ENCODE measurements at regions not wholly inside any gene's neighbourhood (a gene's known extent, or its start where the extent isn't known, plus 50 kb on each side); places are given as distances from the start of the nearest gene placed in this dataset.

GRCh38 chr1:209480345-209480744, 103.2 kb upstream of the CAMK1G start:
- H3K9me3 ChIP-seq (ENCODE audit: control insufficient read depth, low read length) = no peaks in the 10 kb centered on the region
- H3K27ac ChIP-seq (ENCODE audit: low read depth in 1 of 2, low read length in 2 of 2) = no peak overlapping the region
- peaks cover 0 to 3% of the 10 kb centered on the region in 2 donors for H3K4me1 ChIP-seq (ENCODE audit: control insufficient read depth in 1 of 2, insufficient read depth in 2 of 2, low read length in 2 of 2)
- H3K4me3 ChIP-seq (ENCODE audit: low read length in 2 of 2) = no peak overlapping the region
- no peaks in the 10 kb centered on the region for H3K36me3 ChIP-seq (ENCODE audit: control insufficient read depth in 1 of 2, insufficient read depth in 2 of 2, low read length in 1 of 2)
- no peaks in the 10 kb centered on the region for H3K27me3 ChIP-seq (ENCODE audit: control insufficient read depth in 1 of 2, insufficient read depth in 2 of 2, low read length in 1 of 2)
- DNase-seq (no peak), ATAC-seq (ENCODE audit: low FRiP score) (no peak)
- intact Hi-C loops (cut with DNase I) = no loop called here
- 68 to 70% methylated on average over 6 of the region's 6 CpGs for WGBS, 2 donors

GRCh38 chr1:209483691-209484090, 99.8 kb upstream of the CAMK1G start:
- DNase-seq = no peak
- H3K27me3 ChIP-seq (ENCODE audit: control insufficient read depth in 1 of 2, insufficient read depth in 2 of 2, low read length in 1 of 2) = no peaks in the 10 kb centered on the region
- no peak overlapping the region for H3K27ac ChIP-seq (ENCODE audit: low read depth in 1 of 2, low read length in 2 of 2)
- H3K36me3 ChIP-seq (ENCODE audit: control insufficient read depth in 1 of 2, insufficient read depth in 2 of 2, low read length in 1 of 2) = no peaks in the 10 kb centered on the region
- ATAC-seq (ENCODE audit: low FRiP score) = no peak
- H3K4me1 ChIP-seq (ENCODE audit: control insufficient read depth in 1 of 2, insufficient read depth in 2 of 2, low read length in 2 of 2) = peaks cover 0 to 3% of the 10 kb centered on the region in 2 donors
- intact Hi-C loops (cut with DNase I) = no loop called here
- H3K4me3 ChIP-seq (ENCODE audit: low read length in 2 of 2) = no peak overlapping the region
- H3K9me3 ChIP-seq (ENCODE audit: control insufficient read depth, low read length) = no peaks in the 10 kb centered on the region
- WGBS, 2 donors = 73 to 81% methylated on average over 4 of the region's 4 CpGs

GRCh38 chr1:209484429-209484828, 99.1 kb upstream of the CAMK1G start:
- intact Hi-C loops (cut with DNase I) = no loop called here
- H3K27ac ChIP-seq (ENCODE audit: low read depth in 1 of 2, low read length in 2 of 2) = no peak overlapping the region
- no peak for ATAC-seq (ENCODE audit: low FRiP score)
- H3K4me3 ChIP-seq (ENCODE audit: low read length in 2 of 2) = no peak overlapping the region
- peaks cover 0 to 3% of the 10 kb centered on the region in 2 donors for H3K4me1 ChIP-seq (ENCODE audit: control insufficient read depth in 1 of 2, insufficient read depth in 2 of 2, low read length in 2 of 2)
- H3K27me3 ChIP-seq (ENCODE audit: control insufficient read depth in 1 of 2, insufficient read depth in 2 of 2, low read length in 1 of 2) = no peaks in the 10 kb centered on the region
- DNase-seq = no peak
- no peaks in the 10 kb centered on the region for H3K36me3 ChIP-seq (ENCODE audit: control insufficient read depth in 1 of 2, insufficient read depth in 2 of 2, low read length in 1 of 2)
- no peaks in the 10 kb centered on the region for H3K9me3 ChIP-seq (ENCODE audit: control insufficient read depth, low read length)

- H3K4me1 ChIP-seq (ENCODE audit: control insufficient read depth in 1 of 2, insufficient read depth in 2 of 2, low read length in 2 of 2) = peaks cover 0 to 3% of the 10 kb centered on the region in 2 donors
- H3K4me3 ChIP-seq (ENCODE audit: low read length in 2 of 2) = no peak overlapping the region
- intact Hi-C loops (cut with DNase I) = no loop called here
- no peaks in the 10 kb centered on the region for H3K9me3 ChIP-seq (ENCODE audit: control insufficient read depth, low read length)
- DNase-seq (no peak), ATAC-seq (ENCODE audit: low FRiP score) (no peak)
- H3K36me3 ChIP-seq (ENCODE audit: control insufficient read depth in 1 of 2, insufficient read depth in 2 of 2, low read length in 1 of 2) = no peaks in the 10 kb centered on the region
- 40 to 52% methylated on average over 2 of the region's 2 CpGs for WGBS, 2 donors
- H3K27me3 ChIP-seq (ENCODE audit: control insufficient read depth in 1 of 2, insufficient read depth in 2 of 2, low read length in 1 of 2) = no peaks in the 10 kb centered on the region
- no peak overlapping the region for H3K27ac ChIP-seq (ENCODE audit: low read depth in 1 of 2, low read length in 2 of 2)
Measured at GRCh38 chr1:209485167-209485566, 98.3 kb upstream of the CAMK1G start.

- H3K4me1 ChIP-seq (ENCODE audit: control insufficient read depth in 1 of 2, insufficient read depth in 2 of 2, low read length in 2 of 2) = peaks cover 0 to 3% of the 10 kb centered on the region in 2 donors
- H3K4me3 ChIP-seq (ENCODE audit: low read length in 2 of 2) = no peak overlapping the region
- H3K27ac ChIP-seq (ENCODE audit: low read depth in 1 of 2, low read length in 2 of 2) = no peak overlapping the region
- no peaks in the 10 kb centered on the region for H3K27me3 ChIP-seq (ENCODE audit: control insufficient read depth in 1 of 2, insufficient read depth in 2 of 2, low read length in 1 of 2)
- DNase-seq (no peak), ATAC-seq (ENCODE audit: low FRiP score) (no peak)
- intact Hi-C loops (cut with DNase I) = no loop called here
- no peaks in the 10 kb centered on the region for H3K9me3 ChIP-seq (ENCODE audit: control insufficient read depth, low read length)
- 74 to 90% methylated on average over 3 of the region's 3 CpGs for WGBS, 2 donors
- H3K36me3 ChIP-seq (ENCODE audit: control insufficient read depth in 1 of 2, insufficient read depth in 2 of 2, low read length in 1 of 2) = no peaks in the 10 kb centered on the region
Measured at GRCh38 chr1:209485751-209486150, 97.8 kb upstream of the CAMK1G start.

- no peak overlapping the region for H3K4me3 ChIP-seq (ENCODE audit: low read length in 2 of 2)
- H3K9me3 ChIP-seq (ENCODE audit: control insufficient read depth, low read length) = no peaks in the 10 kb centered on the region
- intact Hi-C loops (cut with DNase I) = no loop called here
- ATAC-seq (ENCODE audit: low FRiP score) = no peak
- H3K27ac ChIP-seq (ENCODE audit: low read depth in 1 of 2, low read length in 2 of 2) = no peak overlapping the region
- DNase-seq = no peak
- H3K4me1 ChIP-seq (ENCODE audit: control insufficient read depth in 1 of 2, insufficient read depth in 2 of 2, low read length in 2 of 2) = peaks cover 0 to 3% of the 10 kb centered on the region in 2 donors
- 92 to 95% methylated on average over 1 of the region's 1 CpG for WGBS, 2 donors
- H3K27me3 ChIP-seq (ENCODE audit: control insufficient read depth in 1 of 2, insufficient read depth in 2 of 2, low read length in 1 of 2) = no peaks in the 10 kb centered on the region
- no peaks in the 10 kb centered on the region for H3K36me3 ChIP-seq (ENCODE audit: control insufficient read depth in 1 of 2, insufficient read depth in 2 of 2, low read length in 1 of 2)
Measured at GRCh38 chr1:209486861-209487593, 96.5 kb upstream of the CAMK1G start.

GRCh38 chr1:209490013-209490412, 93.5 kb upstream of the CAMK1G start:
- DNase-seq = no peak
- H3K4me1 ChIP-seq (ENCODE audit: control insufficient read depth in 1 of 2, insufficient read depth in 2 of 2, low read length in 2 of 2) = no peaks in the 10 kb centered on the region
- ATAC-seq (ENCODE audit: low FRiP score) = no peak
- H3K9me3 ChIP-seq (ENCODE audit: control insufficient read depth, low read length) = no peaks in the 10 kb centered on the region
- 64 to 65% methylated on average over 3 of the region's 3 CpGs for WGBS, 2 donors
- H3K36me3 ChIP-seq (ENCODE audit: control insufficient read depth in 1 of 2, insufficient read depth in 2 of 2, low read length in 1 of 2) = no peaks in the 10 kb centered on the region
- H3K4me3 ChIP-seq (ENCODE audit: low read length in 2 of 2) = no peak overlapping the region
- intact Hi-C loops (cut with DNase I) = no loop called here
- no peaks in the 10 kb centered on the region for H3K27me3 ChIP-seq (ENCODE audit: control insufficient read depth in 1 of 2, insufficient read depth in 2 of 2, low read length in 1 of 2)
- no peak overlapping the region for H3K27ac ChIP-seq (ENCODE audit: low read depth in 1 of 2, low read length in 2 of 2)

- Histone ChIP-seq H3K27me3 (ENCODE audit: control insufficient read depth in 1 of 2, insufficient read depth in 2 of 2, low read length in 1 of 2) (no peaks in the 10 kb centered on the region), H3K27ac (ENCODE audit: low read depth in 1 of 2, low read length in 2 of 2) (no peak overlapping the region), H3K4me1 (ENCODE audit: control insufficient read depth in 1 of 2, insufficient read depth in 2 of 2, low read length in 2 of 2) (no peaks in the 10 kb centered on the region), H3K36me3 (ENCODE audit: control insufficient read depth in 1 of 2, insufficient read depth in 2 of 2, low read length in 1 of 2) (no peaks in the 10 kb centered on the region), H3K9me3 (ENCODE audit: control insufficient read depth, low read length) (no peaks in the 10 kb centered on the region), H3K4me3 (ENCODE audit: low read length in 2 of 2) (no peak overlapping the region)
- no peak for ATAC-seq (ENCODE audit: low FRiP score)
- no peak for DNase-seq
- 82 to 92% methylated on average over 2 of the region's 2 CpGs for WGBS, 2 donors
- intact Hi-C loops (cut with DNase I) = no loop called here
Measured at GRCh38 chr1:209491031-209491430, 92.5 kb upstream of the CAMK1G start.

GRCh38 chr1:209491496-209491895, 92.0 kb upstream of the CAMK1G start:
- H3K36me3 ChIP-seq (ENCODE audit: control insufficient read depth in 1 of 2, insufficient read depth in 2 of 2, low read length in 1 of 2) = no peaks in the 10 kb centered on the region
- 54 to 76% methylated on average over 1 of the region's 1 CpG for WGBS, 2 donors
- no peaks in the 10 kb centered on the region for H3K9me3 ChIP-seq (ENCODE audit: control insufficient read depth, low read length)
- H3K4me3 ChIP-seq (ENCODE audit: low read length in 2 of 2) = no peak overlapping the region
- DNase-seq (no peak), ATAC-seq (ENCODE audit: low FRiP score) (no peak)
- no peaks in the 10 kb centered on the region for H3K4me1 ChIP-seq (ENCODE audit: control insufficient read depth in 1 of 2, insufficient read depth in 2 of 2, low read length in 2 of 2)
- H3K27me3 ChIP-seq (ENCODE audit: control insufficient read depth in 1 of 2, insufficient read depth in 2 of 2, low read length in 1 of 2) = no peaks in the 10 kb centered on the region
- intact Hi-C loops (cut with DNase I) = no loop called here
- H3K27ac ChIP-seq (ENCODE audit: low read depth in 1 of 2, low read length in 2 of 2) = no peak overlapping the region
